GM18867 (cell line): ENCODE measurements at regions not wholly inside any gene's neighbourhood (a gene's known extent, or its start where the extent isn't known, plus 50 kb on each side); places are given as distances from the start of the nearest gene placed in this dataset.
"Not testable (repeated sequence)": the region's sequence is repeated elsewhere in the genome, so short reads cannot be mapped to it uniquely, and the experiment has no call there.

ENCODE experiments used
- ATAC-seq: cut with Tn5 transposase; IDR thresholded peaks from one replicate; pipeline ENCODE4 v1.9.1; 2021; ENCODE audit warnings: mild to moderate bottlenecking, moderate library complexity; ENCODE audit not compliant: unreplicated experiment

DNA sequence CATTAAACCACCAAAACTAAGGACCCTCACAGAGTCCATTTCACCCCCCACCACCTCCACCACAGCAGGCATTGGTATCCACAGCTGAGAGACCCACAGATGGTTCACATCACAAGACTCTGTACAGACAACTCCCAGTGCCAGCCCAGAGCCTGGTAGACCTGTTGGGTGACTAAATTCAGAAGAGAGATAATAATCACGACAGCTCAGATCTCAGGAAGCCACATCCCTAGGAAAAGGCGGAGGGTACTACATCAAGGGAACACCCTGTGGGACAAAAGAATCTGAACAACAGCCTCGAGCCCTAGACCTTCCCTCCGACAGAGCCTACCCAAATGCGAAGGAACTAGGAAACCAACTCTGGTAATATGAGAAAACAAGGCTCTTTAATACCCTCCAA, 51.4 kb upstream of the TMEM45B start:
- ATAC-seq, result not testable (repeated sequence)
